Suprapubic skin (tissue), 4 donors: ENCODE measurements at regions not wholly inside any gene's neighbourhood (a gene's known extent, or its start where the extent isn't known, plus 50 kb on each side); places are given as distances from the start of the nearest gene placed in this dataset.

ENCODE experiments used
- DNase-seq, 2 donors: peaks; one replicate each; pipeline ENCODE4 v3.0.0-alpha.2; 2019; ENCODE audit warnings: low spot score in 2 of 2
- H3K27ac ChIP-seq: fragments of 200-600 bp; sonication (generic); one replicate; pipeline ENCODE4 v1.5.1; 2019
- H3K27me3 ChIP-seq: fragments of 200-600 bp; sonication (generic); one replicate; pipeline ENCODE4 v1.5.1; 2019
- H3K36me3 ChIP-seq: fragments of 200-600 bp; sonication (generic); one replicate; pipeline ENCODE4 v1.5.1; 2019
- H3K4me1 ChIP-seq: fragments of 200-600 bp; sonication (generic); one replicate; pipeline ENCODE4 v1.5.1; 2019
- H3K4me3 ChIP-seq: fragments of 200-600 bp; sonication (generic); one replicate; pipeline ENCODE4 v1.5.1; 2019; ENCODE audit warnings: mild to moderate bottlenecking
- H3K9me3 ChIP-seq: fragments of 200-600 bp; sonication (generic); one replicate; pipeline ENCODE4 v1.5.1; 2019
- CTCF ChIP-seq, 2 donors: fragments of 200-600 bp in 1 of 2; fragments of 450-650 bp in 1 of 2; sonication (generic) in 1 of 2; IDR thresholded peaks; one replicate each; pipeline ENCODE4 v1.5.1; 2016 to 2019; ENCODE audit warnings: antibody characterized with exemption in 2 of 2, mild to moderate bottlenecking in 1 of 2, moderate library complexity in 1 of 2
- EP300 ChIP-seq: sonication (generic); formaldehyde crosslinking; IDR thresholded peaks from one replicate; pipeline ENCODE4 v1.6.1; 2017; ENCODE audit warnings: antibody characterized with exemption
- POLR2A ChIP-seq, 2 donors: fragments of 450-650 bp; IDR thresholded peaks; one replicate each; pipeline ENCODE4 v1.6.1; 2017; ENCODE audit warnings: antibody characterized with exemption in 2 of 2, mild to moderate bottlenecking in 2 of 2, moderate library complexity in 2 of 2
- POLR2AphosphoS5 ChIP-seq, 3 donors: sonication (generic); formaldehyde crosslinking; IDR thresholded peaks; one replicate each; pipeline ENCODE4 v1.6.1; 2017; ENCODE audit warnings: antibody characterized with exemption in 3 of 3
- WGBS: methylation state at CpG from one replicate; pipeline ENCODE4 v1.1.5; 2018; 5-methylcytosine and 5-hydroxymethylcytosine counted together

- Histone ChIP-seq H3K27ac (no peak overlapping the region), H3K4me1 (no peaks in the 10 kb centered on the region), H3K36me3 (no peaks in the 10 kb centered on the region), H3K9me3 (no peaks in the 10 kb centered on the region), H3K4me3 (no peak overlapping the region), H3K27me3 (no peaks in the 10 kb centered on the region)
- TF ChIP-seq EP300: no peak
- TF ChIP-seq POLR2A (IDR thresholded peaks at IDR 0.05): no peak
- no peak for TF ChIP-seq POLR2AphosphoS5 (IDR thresholded peaks at IDR 0.05)
- TF ChIP-seq CTCF (IDR thresholded peaks at IDR 0.05): no peak
- WGBS: 63% methylated on average over 3 of the region's 3 CpGs
- DNase-seq: no peak
Measured at GRCh38 chr15:35208353-35208752, 123.3 kb upstream of the NANOGP8 start.

GRCh38 chr15:35206060-35206675 lies 121.1 kb upstream of the NANOGP8 start:
- WGBS: 95% methylated on average over 2 of the region's 2 CpGs

GRCh38 chr15:35198197-35198596 lies 113.1 kb upstream of the NANOGP8 start:
- no peak for TF ChIP-seq POLR2AphosphoS5 (IDR thresholded peaks at IDR 0.05)
- no peak for TF ChIP-seq POLR2A (IDR thresholded peaks at IDR 0.05)
- no peak for TF ChIP-seq CTCF (IDR thresholded peaks at IDR 0.05)
- TF ChIP-seq EP300: no peak
- H3K4me3 ChIP-seq: no peak overlapping the region
- H3K27me3 ChIP-seq: no peaks in the 10 kb centered on the region
- WGBS: 91% methylated on average over 1 of the region's 1 CpG
- no peaks in the 10 kb centered on the region for H3K36me3 ChIP-seq
- H3K4me1 ChIP-seq: no peaks in the 10 kb centered on the region
- H3K27ac ChIP-seq: no peak overlapping the region
- H3K9me3 ChIP-seq: no peaks in the 10 kb centered on the region
- DNase-seq: no peak

More at GRCh38 chr15:35206060-35206675, 121.1 kb upstream of the NANOGP8 start:
- H3K4me1 ChIP-seq: no peaks in the 10 kb centered on the region
- DNase-seq: no peak
- no peaks in the 10 kb centered on the region for H3K36me3 ChIP-seq
- H3K27me3 ChIP-seq: no peaks in the 10 kb centered on the region
- H3K9me3 ChIP-seq: no peaks in the 10 kb centered on the region
- no peak for TF ChIP-seq POLR2AphosphoS5 (IDR thresholded peaks at IDR 0.05)
- no peak for TF ChIP-seq POLR2A (IDR thresholded peaks at IDR 0.05)
- no peak for TF ChIP-seq CTCF (IDR thresholded peaks at IDR 0.05)
- TF ChIP-seq EP300: no peak
- H3K4me3 ChIP-seq: no peak overlapping the region
- no peak overlapping the region for H3K27ac ChIP-seq

GRCh38 chr15:35197754-35198153 lies 112.7 kb upstream of the NANOGP8 start:
- H3K27ac ChIP-seq: no peak overlapping the region
- DNase-seq: no peak
- H3K9me3 ChIP-seq: no peaks in the 10 kb centered on the region
- 61% methylated on average over 1 of the region's 1 CpG for WGBS
- TF ChIP-seq EP300 (no peak), POLR2AphosphoS5 (IDR thresholded peaks at IDR 0.05) (no peak), CTCF (IDR thresholded peaks at IDR 0.05) (no peak)
- no peaks in the 10 kb centered on the region for H3K27me3 ChIP-seq
- no peak overlapping the region for H3K4me3 ChIP-seq
- H3K4me1 ChIP-seq: no peaks in the 10 kb centered on the region
- H3K36me3 ChIP-seq: no peaks in the 10 kb centered on the region

GRCh38 chr15:35197306-35197705 lies 112.2 kb upstream of the NANOGP8 start:
- H3K9me3 ChIP-seq: no peaks in the 10 kb centered on the region
- no peaks in the 10 kb centered on the region for H3K36me3 ChIP-seq
- H3K4me3 ChIP-seq: no peak overlapping the region
- no peak for TF ChIP-seq CTCF (IDR thresholded peaks at IDR 0.05)
- no peak for TF ChIP-seq POLR2A (IDR thresholded peaks at IDR 0.05)
- TF ChIP-seq POLR2AphosphoS5 (IDR thresholded peaks at IDR 0.05): no peak
- TF ChIP-seq EP300: no peak
- DNase-seq: no peak
- H3K27ac ChIP-seq: no peak overlapping the region
- H3K27me3 ChIP-seq: no peaks in the 10 kb centered on the region
- no peaks in the 10 kb centered on the region for H3K4me1 ChIP-seq
